ENCODE measurements at regions not wholly inside any gene's neighbourhood (a gene's known extent, or its start where the extent isn't known, plus 50 kb on each side); places are given as distances from the start of the nearest gene placed in this dataset.
A peak's percentile ranks its signal among the peaks of the same experiment; 100 is the strongest.
"Not testable (repeated sequence)": the region's sequence is repeated elsewhere in the genome, so short reads cannot be mapped to it uniquely, and the experiment has no call there.

GRCh38 chr10:81730891-81731290 lies 144.1 kb upstream of the NRG3 start:
- intact Hi-C loops (cut with DNase I), result no loop called here
- ATAC-seq, result no peak
- no peak for DNase-seq

- intact Hi-C loops (cut with DNase I), result no loop called here
- no peak for DNase-seq
- no peak for ATAC-seq
These were observed 141.5 kb upstream of the NRG3 start for GRCh38 chr10:81733542-81733941.

GRCh38 chr10:81735167-81735566 lies 139.8 kb upstream of the NRG3 start:
- DNase-seq; intact Hi-C loops (cut with DNase I); ATAC-seq: not testable (repeated sequence)

DNA sequence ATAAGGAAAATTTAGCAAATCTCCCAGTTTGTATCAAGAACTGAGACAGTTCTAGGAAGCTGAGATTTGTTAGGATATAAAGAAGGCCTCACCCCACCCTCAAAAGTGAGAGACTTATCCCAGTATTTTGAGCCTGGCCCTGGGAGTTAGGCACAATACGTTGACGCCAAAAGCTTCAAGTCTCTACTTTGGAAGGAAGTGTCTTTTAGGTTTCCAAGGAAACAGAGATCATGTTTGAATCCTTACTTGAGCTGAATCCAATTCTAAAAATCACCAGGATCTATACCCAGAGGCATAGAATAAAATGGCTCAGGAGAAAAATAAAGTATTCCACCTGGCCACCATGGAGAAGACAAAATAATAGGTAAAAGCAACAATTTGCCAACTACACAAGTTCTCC lies 115.9 kb upstream of the NRG3 start:
- ATAC-seq (no peak), DNase-seq (no peak)
- intact Hi-C loops (cut with DNase I), result no loop called here

DNA sequence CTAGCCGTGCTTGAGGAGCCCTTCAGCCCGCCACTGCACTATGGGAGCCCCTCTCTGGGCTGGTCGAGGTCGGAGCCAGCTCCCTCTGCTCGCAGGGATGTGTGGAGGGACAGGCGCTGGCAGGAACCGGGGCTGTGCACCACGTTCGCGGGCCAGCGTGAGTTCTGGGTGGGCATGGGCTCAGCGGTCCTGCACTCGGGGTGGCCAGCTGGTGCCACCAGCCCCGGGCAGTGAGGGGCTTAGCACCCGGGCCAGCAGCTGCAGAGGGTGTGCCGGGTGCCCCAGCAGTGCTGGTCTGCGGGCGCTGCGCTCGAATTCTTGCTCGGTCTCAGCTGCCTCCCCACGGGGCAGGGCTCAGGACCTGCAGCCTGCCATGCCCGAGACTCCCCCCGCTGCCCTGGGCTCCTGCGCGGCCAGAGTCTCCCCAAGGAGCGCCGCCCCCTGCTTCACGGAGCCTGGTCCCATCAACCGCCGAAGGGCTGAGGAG lies 90.8 kb upstream of the NRG3 start:
- intact Hi-C loops (cut with DNase I), result no loop called here
- DNase-seq, result peak; percentile 13
- ATAC-seq, result no peak

GRCh38 chr10:81792729-81793128 lies 82.3 kb upstream of the NRG3 start:
- no peak for DNase-seq
- no peak for ATAC-seq
- intact Hi-C loops (cut with DNase I), result no loop called here

- no peak for ATAC-seq
- DNase-seq, result no peak
- intact Hi-C loops (cut with DNase I), result no loop called here
These were observed 68.2 kb upstream of the NRG3 start for GRCh38 chr10:81806842-81807241.

GRCh38 chr10:81814842-81815241 lies 60.2 kb upstream of the NRG3 start:
- no peak for ATAC-seq
- intact Hi-C loops (cut with DNase I), result no loop called here

GRCh38 chr10:81817596-81818170 lies 57.3 kb upstream of the NRG3 start:
- ATAC-seq, result no peak
- DNase-seq, result no peak
- intact Hi-C loops (cut with DNase I), result no loop called here

More at GRCh38 chr10:81814842-81815241, 60.2 kb upstream of the NRG3 start:
- no peak for DNase-seq

GRCh38 chr10:81820418-81820817 lies 54.6 kb upstream of the NRG3 start:
- no peak for ATAC-seq
- DNase-seq, result no peak
- intact Hi-C loops (cut with DNase I), result no loop called here

All from left cardiac atrium (tissue), 4 donors.